Activated CD8-positive, alpha-beta memory T cell treated with anti-CD3 and anti-CD28 coated beads, Interleukin-2, amount 50 U/mL, for 48 hours (primary cell): ENCODE measurements at regions not wholly inside any gene's neighbourhood (a gene's known extent, or its start where the extent isn't known, plus 50 kb on each side); places are given as distances from the start of the nearest gene placed in this dataset.

Source experiments
- DNase-seq: peaks from one replicate; pipeline ENCODE4 v3.0.0-alpha.2; 2020

DNA sequence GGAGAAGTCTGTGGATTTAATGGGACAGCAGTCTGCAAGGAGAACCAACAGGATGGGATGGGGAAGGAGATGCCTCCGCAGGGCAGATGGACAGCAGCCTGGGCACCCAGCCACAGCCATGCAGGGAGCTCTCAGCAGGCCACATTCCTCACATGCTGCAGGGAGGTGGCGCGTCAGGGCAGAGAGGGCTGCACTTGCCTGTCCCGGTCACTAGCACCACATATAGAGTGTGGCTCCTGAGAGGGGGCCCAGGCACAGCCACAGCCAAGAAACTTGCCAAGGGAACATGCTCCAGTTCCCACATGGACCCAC is 86.8 kb upstream of the ZMIZ1 start:
- no peak for DNase-seq

GRCh38 chr10:78982726-78983125 is 86.0 kb upstream of the ZMIZ1 start:
- no peak for DNase-seq

DNA sequence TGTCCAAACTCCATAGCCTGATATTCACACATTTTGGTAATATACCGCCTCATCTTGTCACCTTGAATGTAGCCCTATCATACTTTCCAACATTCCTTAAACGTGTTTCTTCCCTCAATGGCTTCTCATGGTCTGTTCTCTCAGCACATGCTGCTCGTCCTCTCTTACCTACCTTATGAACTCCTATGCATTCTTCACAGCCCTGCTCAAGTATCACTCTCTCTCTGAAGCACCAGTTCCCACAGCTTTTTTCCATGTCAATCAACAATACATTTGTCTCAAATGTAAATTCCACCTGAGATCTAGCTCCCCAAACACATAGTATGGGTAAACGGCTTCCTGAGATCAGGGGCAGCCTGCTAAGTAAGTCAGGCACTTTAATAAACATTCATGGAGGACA is 85.2 kb upstream of the ZMIZ1 start:
- no peak for DNase-seq

DNA sequence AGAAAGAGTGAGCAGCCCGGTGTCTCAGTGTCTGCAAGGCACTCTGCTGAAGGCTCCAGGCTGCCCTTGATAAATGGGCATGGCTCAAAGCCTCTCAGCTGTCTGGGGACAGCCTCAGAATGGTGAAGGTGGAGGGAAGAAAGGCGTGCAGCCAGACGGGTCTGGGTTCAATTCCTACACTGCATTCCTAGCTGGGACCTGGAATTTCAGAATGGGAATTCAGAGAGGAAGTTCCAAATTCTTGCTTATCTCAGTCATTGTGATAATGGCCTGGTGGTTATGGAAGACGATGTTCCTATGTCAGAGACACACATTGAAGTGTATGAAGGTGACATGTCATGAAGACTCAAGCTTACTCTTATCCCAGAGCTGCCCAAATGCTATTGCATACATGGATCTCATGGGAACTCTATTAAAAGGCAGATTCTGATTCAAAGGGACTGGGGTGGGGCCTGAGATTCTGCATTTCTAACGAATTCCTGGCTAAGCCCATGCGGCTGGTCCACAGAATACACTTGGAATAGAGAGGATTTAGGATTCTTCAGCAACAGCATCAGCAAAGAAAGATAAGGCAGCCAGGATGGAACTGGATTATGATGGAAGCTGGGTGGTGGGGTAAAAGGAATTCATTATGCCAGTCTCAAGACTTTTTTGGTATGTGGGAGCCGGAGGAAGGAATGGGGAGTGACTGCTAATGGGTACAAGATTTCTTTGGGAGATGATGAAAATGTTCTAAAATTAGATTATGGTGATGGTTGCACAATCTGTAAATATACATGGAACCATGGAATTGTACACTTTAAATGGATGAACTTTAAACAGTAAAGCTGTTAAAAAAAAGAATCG is 82.6 kb upstream of the ZMIZ1 start:
- no peak for DNase-seq

GRCh38 chr10:78991187-78991586 is 77.6 kb upstream of the ZMIZ1 start:
- no peak for DNase-seq

DNA sequence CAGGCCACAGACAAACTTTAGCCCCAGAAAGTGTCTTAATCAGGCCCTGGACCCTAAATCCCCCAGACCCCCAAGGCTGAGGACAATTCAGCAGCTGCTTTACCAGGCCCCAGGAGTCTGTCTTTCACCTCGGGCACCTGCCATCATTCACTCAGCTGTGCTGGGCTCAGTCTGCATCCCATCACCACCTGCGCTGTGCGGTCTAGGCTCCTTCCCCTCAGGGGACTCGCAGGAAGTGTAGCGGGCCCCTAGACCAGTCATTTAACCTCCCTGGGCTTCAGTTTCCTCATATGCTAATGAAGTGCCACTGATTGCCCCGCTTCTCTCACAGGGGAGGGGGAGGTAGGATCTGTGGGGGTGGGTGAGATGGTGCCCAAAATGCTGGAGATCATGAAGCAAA is 76.4 kb upstream of the ZMIZ1 start:
- DNase-seq: no peak

DNA sequence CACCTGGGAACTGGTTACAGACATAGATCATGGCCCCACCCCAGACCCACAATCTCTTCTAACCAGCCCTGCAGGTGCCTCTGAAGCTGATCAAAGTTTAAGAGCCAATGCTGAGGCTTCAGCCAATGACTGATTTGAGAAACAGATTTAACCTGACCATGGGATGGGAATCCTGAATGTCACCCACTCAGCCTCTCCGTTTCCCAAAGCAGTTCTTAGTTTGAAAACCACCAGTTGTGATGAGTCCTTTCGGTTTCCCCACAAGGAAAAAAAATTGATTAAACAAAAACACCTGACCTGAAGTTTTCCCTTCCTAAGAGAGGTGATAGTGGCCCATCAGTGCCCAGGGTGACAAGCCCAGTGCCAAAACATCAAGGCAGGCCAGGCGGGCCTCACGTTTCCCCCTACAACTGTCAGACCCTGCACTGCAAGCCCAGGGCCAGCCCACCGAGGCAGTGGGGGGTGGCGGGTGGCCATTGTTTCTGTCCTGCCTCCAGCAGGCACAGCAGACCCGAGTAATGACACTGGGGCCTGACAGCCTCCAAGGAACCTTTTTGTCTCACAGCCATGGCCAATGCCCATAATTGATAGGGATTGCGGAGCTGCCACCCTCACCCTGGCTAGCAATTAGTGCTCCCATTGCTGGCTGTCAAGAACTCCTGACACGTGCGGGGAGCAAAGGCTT is 75.4 kb upstream of the ZMIZ1 start:
- DNase-seq: no peak

DNA sequence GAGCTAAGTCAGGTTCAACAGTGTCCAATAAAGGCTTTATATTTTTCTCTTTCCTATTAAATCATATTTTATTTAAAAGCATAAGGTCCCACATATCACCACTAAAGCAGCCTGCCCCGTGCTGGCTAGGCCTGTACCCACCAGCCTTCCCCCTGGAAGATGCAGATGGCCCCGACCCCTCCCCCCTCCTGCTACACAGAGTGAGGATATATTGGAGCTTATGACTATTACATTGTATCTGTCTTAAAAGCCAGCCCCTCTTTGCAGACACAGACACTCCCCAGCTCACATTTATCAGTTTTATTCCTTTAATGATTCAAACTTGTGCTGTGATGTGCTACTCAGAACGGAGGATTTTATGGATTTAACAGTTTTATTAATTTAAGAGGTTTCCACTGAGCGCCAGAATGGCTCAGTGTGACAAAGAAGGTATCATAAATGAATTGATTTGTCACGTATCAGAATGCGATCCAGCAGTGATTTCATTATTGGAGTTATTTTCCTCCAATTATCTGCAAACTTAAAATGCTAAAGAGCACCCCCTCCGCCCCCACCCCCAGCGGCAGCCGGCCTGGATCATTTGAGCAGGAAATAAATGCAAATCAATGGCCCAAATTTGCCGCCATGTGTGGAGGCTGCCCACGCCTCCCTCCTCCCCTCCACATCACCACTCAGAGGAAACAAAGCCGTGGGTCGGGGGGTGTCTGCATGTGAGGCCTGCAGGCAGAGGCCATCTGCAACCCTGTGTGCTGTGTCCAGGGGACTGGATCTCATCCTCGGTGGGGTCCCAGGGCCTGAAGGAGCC is 72.6 kb upstream of the ZMIZ1 start:
- DNase-seq: no peak

DNA sequence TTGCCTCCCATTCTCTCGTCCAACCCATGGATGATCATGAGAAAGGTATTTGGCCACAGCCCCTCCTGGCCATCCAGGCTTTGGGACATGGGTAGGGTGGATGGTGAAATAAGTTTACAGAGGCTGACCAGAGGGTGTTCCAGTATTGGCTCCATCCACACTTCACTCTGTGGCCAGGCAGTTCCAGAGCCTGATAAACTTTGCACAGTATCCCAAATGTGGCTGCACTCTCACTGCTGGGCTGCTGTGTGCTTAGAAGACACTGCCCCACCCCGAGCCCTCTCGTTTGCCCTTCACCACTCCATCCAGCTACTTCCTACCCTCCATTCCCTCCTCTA is 72.0 kb upstream of the ZMIZ1 start:
- DNase-seq: no peak

GRCh38 chr10:78997635-78998618 is 70.8 kb upstream of the ZMIZ1 start:
- DNase-seq: no peak

GRCh38 chr10:79001082-79001885 is 67.5 kb upstream of the ZMIZ1 start:
- no peak for DNase-seq

DNA sequence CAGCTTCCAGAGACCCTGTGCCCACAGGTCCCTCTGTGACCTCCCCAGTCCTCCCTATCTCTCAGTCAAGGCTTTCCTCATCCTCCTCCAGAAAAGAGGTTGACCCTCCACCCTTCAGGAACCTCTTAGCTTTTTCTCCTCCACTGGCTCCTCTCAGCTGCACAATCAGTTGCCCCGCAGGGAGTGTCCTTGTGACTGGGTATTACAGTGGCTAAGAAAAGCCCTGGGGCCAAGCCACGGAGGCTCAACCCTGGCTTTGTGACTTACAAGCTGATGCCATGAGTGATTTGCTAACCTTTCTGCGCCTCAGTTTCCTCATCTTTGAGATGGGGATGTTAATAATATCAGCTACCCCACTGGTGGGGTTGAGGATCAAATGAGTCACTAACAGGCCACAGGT is 66.4 kb upstream of the ZMIZ1 start:
- no peak for DNase-seq

DNA sequence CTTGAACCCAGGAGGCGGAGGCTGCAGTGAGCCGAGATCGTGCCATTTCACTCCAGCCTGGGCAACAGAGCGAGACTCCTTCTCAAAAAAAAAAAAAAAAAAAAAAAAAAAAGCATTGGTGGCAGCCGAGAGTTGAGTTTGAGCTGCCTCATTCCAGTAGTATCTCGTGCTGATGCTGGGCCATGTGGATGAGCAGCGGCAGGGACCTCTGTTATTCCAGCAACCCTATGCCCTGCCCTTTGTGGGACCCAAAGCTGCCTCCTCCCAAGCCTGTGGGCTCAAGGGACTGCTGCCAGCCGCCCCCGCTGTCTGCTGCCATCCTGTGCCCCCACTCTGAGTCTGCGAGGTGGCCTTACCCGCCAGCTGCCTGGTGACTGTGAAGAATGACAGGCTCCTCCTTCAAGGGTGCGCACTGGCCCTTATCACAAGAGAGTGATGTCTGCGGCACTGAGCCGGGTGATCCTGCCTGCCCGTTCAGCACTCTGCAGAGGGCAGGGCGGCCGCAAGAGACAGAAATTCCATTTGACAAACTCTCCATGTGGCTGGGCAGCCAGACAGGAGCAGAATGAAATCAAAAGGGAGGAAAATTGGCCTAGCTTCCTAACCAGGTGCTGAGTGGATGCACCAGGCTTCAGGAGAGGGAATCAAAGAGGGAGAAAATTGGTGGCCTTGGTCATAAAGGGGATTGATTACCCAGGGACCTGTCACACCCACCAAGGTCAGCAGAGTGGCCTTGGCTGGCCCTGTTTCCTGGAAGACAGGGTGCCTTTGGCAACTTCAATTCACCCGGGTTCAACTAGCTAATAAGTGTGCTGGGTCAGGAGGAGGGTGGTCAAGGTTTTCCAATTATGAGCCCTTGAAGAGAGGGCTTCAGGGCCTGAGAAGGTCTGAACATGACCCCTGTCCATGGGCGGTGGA is 65.3 kb upstream of the ZMIZ1 start:
- DNase-seq: no peak

DNA sequence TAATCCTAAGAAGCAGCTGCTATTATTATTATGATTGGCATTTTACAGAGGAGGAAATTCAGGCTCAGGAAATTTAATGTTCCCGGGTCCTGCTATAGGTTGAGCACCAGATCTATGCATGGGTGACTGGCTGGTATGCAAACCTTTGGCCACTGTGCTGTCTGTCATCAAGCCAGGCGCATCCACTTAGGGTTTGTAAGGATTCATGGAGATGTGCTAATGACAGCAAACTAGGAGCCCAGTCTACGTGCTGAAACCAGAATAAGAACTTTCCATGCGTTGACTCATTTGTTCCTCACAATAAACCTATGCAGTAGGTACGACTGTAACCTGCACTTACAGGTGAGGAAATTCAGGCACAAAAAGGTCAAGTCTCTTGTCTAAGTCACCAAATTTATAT is 64.5 kb upstream of the ZMIZ1 start:
- DNase-seq: no peak

GRCh38 chr10:79005126-79005810 is 63.5 kb upstream of the ZMIZ1 start:
- DNase-seq: no peak

- no peak for DNase-seq
These were observed 61.7 kb upstream of the ZMIZ1 start for GRCh38 chr10:79007018-79007417.

- no peak for DNase-seq
These were observed 61.1 kb upstream of the ZMIZ1 start for GRCh38 chr10:79007421-79008319.

DNA sequence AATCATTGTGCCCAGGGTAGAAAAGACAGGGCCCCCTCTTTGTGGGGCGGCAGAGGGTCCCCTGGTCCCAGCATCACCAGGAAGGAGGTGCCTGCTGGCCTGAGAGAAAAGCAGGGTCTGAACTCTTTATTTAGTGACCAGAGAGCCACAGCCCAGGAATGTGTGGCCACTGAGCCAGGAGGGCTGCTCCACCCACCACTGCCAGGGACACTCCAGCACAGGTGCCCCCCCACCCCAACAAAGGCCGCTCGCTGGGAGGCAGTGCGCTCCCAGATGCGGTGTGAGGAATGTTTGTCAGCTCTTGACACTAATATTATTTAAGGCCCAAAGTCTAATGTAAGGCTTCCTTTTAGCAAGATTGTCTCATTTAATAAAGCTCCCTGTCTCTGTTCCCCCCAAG is 59.6 kb upstream of the ZMIZ1 start:
- no peak for DNase-seq

GRCh38 chr10:79012567-79012966 is 56.2 kb upstream of the ZMIZ1 start:
- DNase-seq: no peak
